ELR (cell line): ENCODE measurements at regions not wholly inside any gene's neighbourhood (a gene's known extent, or its start where the extent isn't known, plus 50 kb on each side); places are given as distances from the start of the nearest gene placed in this dataset.
A peak's percentile ranks its signal among the peaks of the same experiment; 100 is the strongest.
"Not testable (repeated sequence)": the region's sequence is repeated elsewhere in the genome, so short reads cannot be mapped to it uniquely, and the experiment has no call there.

ENCODE experiments used
- DNase-seq: peaks from one replicate; pipeline ENCODE4 v3.0.0-alpha.2; 2015; ENCODE audit warnings: low read depth

GRCh38 chrX:25503826-25504225 is 488.1 kb upstream of the ARX start:
- DNase-seq, result no peak

- no peak for DNase-seq
Observed at GRCh38 chrX:25507801-25508200, 492.0 kb upstream of the ARX start.

- no peak for DNase-seq
Observed at GRCh38 chrX:25519258-25519657, 503.5 kb upstream of the ARX start.

GRCh38 chrX:25522443-25523010 is 506.8 kb upstream of the ARX start:
- not testable (repeated sequence) for DNase-seq

- DNase-seq, result peak; percentile 0
Observed at GRCh38 chrX:25523574-25524540, 508.1 kb upstream of the ARX start.

- no peak for DNase-seq
Observed at GRCh38 chrX:25527156-25527555, 511.4 kb upstream of the ARX start.

- no peak for DNase-seq
Observed at GRCh38 chrX:25527596-25527995, 511.8 kb upstream of the ARX start.

GRCh38 chrX:25531096-25531495 is 515.3 kb upstream of the ARX start:
- no peak for DNase-seq

GRCh38 chrX:25534091-25534490 is 518.3 kb upstream of the ARX start:
- no peak for DNase-seq

- no peak for DNase-seq
Observed at GRCh38 chrX:25536307-25536970, 520.7 kb upstream of the ARX start.

- no peak for DNase-seq
Observed at GRCh38 chrX:25537699-25538098, 521.9 kb upstream of the ARX start.

GRCh38 chrX:25544641-25545040 is 528.9 kb upstream of the ARX start:
- DNase-seq, result no peak

GRCh38 chrX:25548811-25549210 is 533.0 kb upstream of the ARX start:
- no peak for DNase-seq

GRCh38 chrX:25555521-25555920 is 539.8 kb upstream of the ARX start:
- no peak for DNase-seq

GRCh38 chrX:25558137-25558536 is 542.4 kb upstream of the ARX start:
- no peak for DNase-seq

GRCh38 chrX:25561190-25561589 is 545.4 kb upstream of the ARX start:
- DNase-seq, result no peak

GRCh38 chrX:25573631-25574030 is 557.9 kb upstream of the ARX start:
- DNase-seq, result no peak

- no peak for DNase-seq
Observed at GRCh38 chrX:25596921-25597320, 541.2 kb upstream of the MAGEB18 start.

- no peak for DNase-seq
Observed at GRCh38 chrX:25597551-25597950, 540.6 kb upstream of the MAGEB18 start.

GRCh38 chrX:25599061-25599460 is 539.1 kb upstream of the MAGEB18 start:
- DNase-seq, result no peak

- no peak for DNase-seq
Observed at GRCh38 chrX:25600776-25601175, 537.4 kb upstream of the MAGEB18 start.

GRCh38 chrX:25601323-25601722 is 536.8 kb upstream of the MAGEB18 start:
- DNase-seq, result no peak

GRCh38 chrX:25618248-25618647 is 519.9 kb upstream of the MAGEB18 start:
- DNase-seq, result no peak
